ENCODE measurements at regions not wholly inside any gene's neighbourhood (a gene's known extent, or its start where the extent isn't known, plus 50 kb on each side); places are given as distances from the start of the nearest gene placed in this dataset.

GRCh38 chr17:71292006-71292405 lies 828.8 kb upstream of the SOX9 start:
- intact Hi-C loops (cut with DNase I): no loop called here
- Histone ChIP-seq H3K9me3 (ENCODE audit: control insufficient read depth in 2 of 3, insufficient read depth in 1 of 3, low read length in 3 of 3) (no peaks in the 10 kb centered on the region), H3K9ac (ENCODE audit: low read length in 3 of 3) (no peak overlapping the region), H3K4me3 (ENCODE audit: low read length in 3 of 3) (no peak overlapping the region), H3K27me3 (ENCODE audit: control insufficient read depth, insufficient read depth, low read length) (no peaks in the 10 kb centered on the region), H3K4me1 (ENCODE audit: control insufficient read depth in 2 of 3, insufficient read depth in 2 of 3, low read depth in 1 of 3, low read length in 3 of 3) (no peaks in the 10 kb centered on the region), H3K36me3 (ENCODE audit: control insufficient read depth in 2 of 3, insufficient read depth in 3 of 3, low read length in 3 of 3) (no peaks in the 10 kb centered on the region), H3K27ac (ENCODE audit: low read depth in 2 of 2, low read length in 2 of 2) (no peak overlapping the region)
- no peak for DNase-seq
- FAIRE-seq: no peak
- TF ChIP-seq CTCF (IDR thresholded peaks at IDR 0.05; ENCODE audit: borderline replicate concordance, extremely low read depth, insufficient read depth): no peak

GRCh38 chr17:71296005-71296404 lies 824.8 kb upstream of the SOX9 start:
- H3K9ac ChIP-seq (ENCODE audit: low read length in 3 of 3): no peak overlapping the region
- no peaks in the 10 kb centered on the region for H3K27me3 ChIP-seq (ENCODE audit: control insufficient read depth, insufficient read depth, low read length)
- intact Hi-C loops (cut with DNase I): no loop called here
- H3K9me3 ChIP-seq (ENCODE audit: control insufficient read depth in 2 of 3, insufficient read depth in 1 of 3, low read length in 3 of 3): no peaks in the 10 kb centered on the region
- H3K4me1 ChIP-seq (ENCODE audit: control insufficient read depth in 2 of 3, insufficient read depth in 2 of 3, low read depth in 1 of 3, low read length in 3 of 3): no peaks in the 10 kb centered on the region
- no peak overlapping the region for H3K27ac ChIP-seq (ENCODE audit: low read depth in 2 of 2, low read length in 2 of 2)
- TF ChIP-seq CTCF (IDR thresholded peaks at IDR 0.05; ENCODE audit: borderline replicate concordance, extremely low read depth, insufficient read depth): no peak
- FAIRE-seq (no peak), DNase-seq (no peak)
- H3K4me3 ChIP-seq (ENCODE audit: low read length in 3 of 3): no peak overlapping the region
- H3K36me3 ChIP-seq (ENCODE audit: control insufficient read depth in 2 of 3, insufficient read depth in 3 of 3, low read length in 3 of 3): no peaks in the 10 kb centered on the region

GRCh38 chr17:71301063-71301462 lies 819.8 kb upstream of the SOX9 start:
- no peaks in the 10 kb centered on the region for H3K4me1 ChIP-seq (ENCODE audit: control insufficient read depth in 2 of 3, insufficient read depth in 2 of 3, low read depth in 1 of 3, low read length in 3 of 3)
- no peak for FAIRE-seq
- no peak overlapping the region for H3K4me3 ChIP-seq (ENCODE audit: low read length in 3 of 3)
- TF ChIP-seq CTCF (IDR thresholded peaks at IDR 0.05; ENCODE audit: borderline replicate concordance, extremely low read depth, insufficient read depth): no peak
- no peak for DNase-seq
- H3K27ac ChIP-seq (ENCODE audit: low read depth in 2 of 2, low read length in 2 of 2): no peak overlapping the region
- no peak overlapping the region for H3K9ac ChIP-seq (ENCODE audit: low read length in 3 of 3)
- H3K9me3 ChIP-seq (ENCODE audit: control insufficient read depth in 2 of 3, insufficient read depth in 1 of 3, low read length in 3 of 3): no peaks in the 10 kb centered on the region
- H3K27me3 ChIP-seq (ENCODE audit: control insufficient read depth, insufficient read depth, low read length): no peaks in the 10 kb centered on the region
- intact Hi-C loops (cut with DNase I): no loop called here
- no peaks in the 10 kb centered on the region for H3K36me3 ChIP-seq (ENCODE audit: control insufficient read depth in 2 of 3, insufficient read depth in 3 of 3, low read length in 3 of 3)

Measured in kidney (tissue), 13 donors.